ENCODE measurements at regions not wholly inside any gene's neighbourhood (a gene's known extent, or its start where the extent isn't known, plus 50 kb on each side); places are given as distances from the start of the nearest gene placed in this dataset.
"Not testable (repeated sequence)": the region's sequence is repeated elsewhere in the genome, so short reads cannot be mapped to it uniquely, and the experiment has no call there.

- not testable (repeated sequence) for DNase-seq (ENCODE audit: extremely low read depth, low read depth)
Measured at GRCh38 chr12:64552510-64552909, 57.8 kb upstream of the RASSF3 start.

GRCh38 chr12:64553689-64554088, 56.6 kb upstream of the RASSF3 start:
- not testable (repeated sequence) for DNase-seq (ENCODE audit: extremely low read depth, low read depth)

- no peak for DNase-seq (ENCODE audit: extremely low read depth, low read depth)
Measured at GRCh38 chr12:64556231-64556630, 54.1 kb upstream of the RASSF3 start.

GRCh38 chr12:64558754-64559153, 51.5 kb upstream of the RASSF3 start:
- DNase-seq (ENCODE audit: extremely low read depth, low read depth): no peak

GRCh38 chr12:64560396-64561301, 49.6 kb upstream of the RASSF3 start:
- DNase-seq (ENCODE audit: extremely low read depth, low read depth): peak; percentile 55
